NOMO-1 treated with dmso at 0.1 percent for 144 hours (cell line): ENCODE measurements at regions not wholly inside any gene's neighbourhood (a gene's known extent, or its start where the extent isn't known, plus 50 kb on each side); places are given as distances from the start of the nearest gene placed in this dataset.

Source experiments
- DNase-seq: peaks from one replicate; lab custom pipeline; 2025; ENCODE audit not compliant: unreplicated experiment; lab: John Stamatoyannopoulos, UW

GRCh38 chr12:59839514-59839913 lies 243.7 kb downstream of the SLC16A7 start:
- no peak for DNase-seq

GRCh38 chr12:59843260-59843843 lies 247.5 kb downstream of the SLC16A7 start:
- DNase-seq = no peak

DNA sequence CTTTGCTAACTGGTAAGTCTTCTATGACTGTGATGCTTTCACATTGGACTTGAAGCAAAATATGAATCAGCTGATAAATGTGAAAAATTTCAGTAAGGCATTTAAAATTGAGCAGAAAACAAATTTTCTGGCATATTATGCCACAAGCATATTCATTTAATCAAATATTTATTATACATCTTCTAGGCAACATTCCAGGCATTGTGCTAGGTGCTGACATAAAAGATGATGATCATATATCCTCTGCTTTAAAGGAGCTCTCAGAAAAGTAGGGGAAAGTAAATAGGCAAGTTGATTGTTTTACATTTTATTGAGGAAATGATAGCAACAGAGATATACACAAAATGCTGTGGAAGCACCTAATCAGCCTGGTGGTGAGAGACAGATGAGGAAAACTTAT lies 248.9 kb downstream of the SLC16A7 start:
- DNase-seq = no peak

DNA sequence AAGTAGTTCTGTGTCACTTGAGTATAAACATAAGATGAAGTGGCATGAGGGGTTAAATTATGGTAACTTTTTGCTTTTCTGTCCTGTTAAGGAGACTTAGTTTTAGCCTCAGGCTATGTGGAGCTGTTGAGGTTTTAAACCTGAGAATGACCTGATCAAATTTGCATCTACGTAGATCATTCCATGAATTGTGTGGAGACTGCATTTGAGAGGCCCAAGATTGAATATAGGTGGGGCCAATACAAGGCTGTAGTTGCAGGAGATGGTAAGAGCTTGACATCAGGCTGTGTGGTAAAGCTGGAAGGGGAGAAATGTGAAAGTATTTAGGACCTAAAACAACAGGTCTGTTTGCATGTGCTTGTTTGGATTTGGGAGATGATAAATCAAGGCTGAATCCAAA lies 249.5 kb downstream of the SLC16A7 start:
- no peak for DNase-seq

GRCh38 chr12:59847127-59847526 lies 251.3 kb downstream of the SLC16A7 start:
- DNase-seq = no peak

GRCh38 chr12:59850268-59850667 lies 254.4 kb downstream of the SLC16A7 start:
- DNase-seq = no peak

DNA sequence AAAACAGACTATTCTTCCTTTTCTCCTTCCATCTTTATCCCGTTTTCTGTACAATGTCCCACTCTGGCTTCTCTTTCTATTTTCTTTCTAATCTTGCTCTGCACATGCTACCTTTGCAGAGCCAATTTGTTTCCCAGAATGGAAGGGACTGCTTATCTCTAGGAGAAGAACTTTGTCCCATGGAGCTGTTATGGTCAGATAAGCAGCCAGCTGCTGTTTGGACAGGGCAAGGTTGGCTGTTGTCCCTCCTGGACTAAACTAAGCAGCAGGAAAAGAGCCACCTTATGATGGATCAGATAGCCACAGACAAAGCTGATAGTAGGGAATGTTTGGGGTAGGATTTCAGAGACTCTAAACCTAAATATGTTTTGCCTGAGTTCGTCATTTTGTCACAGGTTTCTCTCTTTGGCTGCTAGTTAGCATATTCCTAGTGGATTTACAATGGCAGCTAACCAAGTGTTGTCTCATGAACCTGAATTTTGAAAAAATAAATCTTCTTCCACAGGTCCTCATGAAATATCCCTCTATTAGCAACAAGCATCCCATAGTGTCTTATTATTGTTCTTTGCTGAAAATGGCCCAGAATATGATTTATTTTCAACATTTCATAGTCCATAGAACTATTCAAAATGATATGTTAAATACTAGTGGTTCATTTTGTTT lies 262.8 kb downstream of the SLC16A7 start:
- DNase-seq = no peak

DNA sequence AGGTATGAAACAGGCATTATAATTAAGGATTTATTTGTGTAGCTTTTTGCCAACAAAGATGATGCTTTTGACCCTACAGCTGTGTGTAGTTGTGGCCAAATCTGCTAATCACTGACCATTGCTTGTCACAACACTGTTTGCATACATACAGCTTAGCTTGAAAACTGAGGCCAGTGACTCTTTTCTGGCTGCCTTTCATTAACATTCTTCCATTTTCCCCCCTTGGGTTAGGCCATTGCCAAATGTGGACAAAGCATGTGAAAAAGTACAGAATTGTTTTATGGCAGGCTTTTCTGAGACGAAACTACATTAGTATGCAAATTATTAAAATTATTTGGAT lies 263.3 kb downstream of the SLC16A7 start:
- DNase-seq = no peak

GRCh38 chr12:59861635-59862034 lies 265.8 kb downstream of the SLC16A7 start:
- no peak for DNase-seq

DNA sequence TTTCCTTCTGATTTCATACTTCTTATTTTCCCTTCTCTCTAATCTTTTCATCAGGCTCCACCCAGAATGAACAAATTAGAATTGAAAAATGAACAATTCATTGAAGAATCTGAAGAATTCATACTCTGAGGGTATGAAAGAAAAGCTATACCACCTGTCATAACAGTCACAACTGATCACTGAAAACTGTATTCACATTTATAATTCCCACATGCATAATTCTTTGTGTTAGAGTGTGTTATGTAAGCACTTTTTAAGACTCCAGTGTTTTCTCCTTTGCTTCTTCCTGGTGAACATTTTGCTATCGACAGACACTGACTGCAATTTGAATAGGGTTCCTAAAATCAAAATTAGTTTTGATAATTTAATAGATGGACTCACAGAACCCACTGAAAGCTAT lies 271.2 kb downstream of the SLC16A7 start:
- DNase-seq = no peak

DNA sequence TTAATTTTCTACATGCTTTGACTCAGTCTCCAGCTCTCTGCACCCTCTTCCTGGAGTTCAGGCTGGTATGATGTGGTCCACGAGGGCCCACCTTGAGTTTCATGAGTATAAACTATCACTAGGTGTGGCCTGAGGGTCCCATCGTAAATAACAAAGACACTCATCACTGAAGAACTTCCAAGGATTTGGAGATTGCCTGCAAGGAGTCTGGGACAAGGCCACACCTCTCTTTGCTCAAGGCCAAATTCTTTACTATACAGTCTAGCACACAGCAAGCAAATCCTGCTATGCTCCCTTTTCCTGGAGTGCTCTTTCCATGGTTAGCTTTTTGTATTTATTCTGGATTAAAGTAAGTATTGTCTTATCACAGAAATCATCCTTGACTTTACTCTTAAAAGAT lies 271.9 kb downstream of the SLC16A7 start:
- no peak for DNase-seq

- no peak for DNase-seq
Observed at GRCh38 chr12:59871779-59872178, 275.9 kb downstream of the SLC16A7 start.

GRCh38 chr12:59873136-59873535 lies 277.3 kb downstream of the SLC16A7 start:
- DNase-seq = no peak

DNA sequence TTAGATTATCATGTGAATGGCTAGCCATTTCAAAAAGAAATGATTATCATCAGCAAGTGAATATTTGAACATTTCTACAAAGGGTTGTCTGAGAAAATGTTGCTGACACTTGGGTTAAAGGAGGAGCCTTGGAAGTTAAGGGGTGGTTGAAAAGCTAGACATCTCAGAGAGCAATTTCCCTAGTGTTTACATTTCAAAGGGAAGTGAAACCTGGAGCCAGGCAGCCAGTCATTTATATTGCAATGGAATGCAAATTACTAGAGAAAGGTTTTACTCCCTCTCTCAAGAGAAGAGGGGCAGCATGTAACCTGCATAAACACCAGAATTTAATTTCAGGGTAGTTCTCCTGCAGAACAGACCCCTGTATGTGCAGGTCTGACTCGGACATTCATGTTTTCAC lies 279.0 kb downstream of the SLC16A7 start:
- peak; percentile 32 for DNase-seq

- no peak for DNase-seq
Observed at GRCh38 chr12:59886131-59886733, 290.4 kb downstream of the SLC16A7 start.

- no peak for DNase-seq
Observed at GRCh38 chr12:59887178-59887577, 291.3 kb downstream of the SLC16A7 start.

DNA sequence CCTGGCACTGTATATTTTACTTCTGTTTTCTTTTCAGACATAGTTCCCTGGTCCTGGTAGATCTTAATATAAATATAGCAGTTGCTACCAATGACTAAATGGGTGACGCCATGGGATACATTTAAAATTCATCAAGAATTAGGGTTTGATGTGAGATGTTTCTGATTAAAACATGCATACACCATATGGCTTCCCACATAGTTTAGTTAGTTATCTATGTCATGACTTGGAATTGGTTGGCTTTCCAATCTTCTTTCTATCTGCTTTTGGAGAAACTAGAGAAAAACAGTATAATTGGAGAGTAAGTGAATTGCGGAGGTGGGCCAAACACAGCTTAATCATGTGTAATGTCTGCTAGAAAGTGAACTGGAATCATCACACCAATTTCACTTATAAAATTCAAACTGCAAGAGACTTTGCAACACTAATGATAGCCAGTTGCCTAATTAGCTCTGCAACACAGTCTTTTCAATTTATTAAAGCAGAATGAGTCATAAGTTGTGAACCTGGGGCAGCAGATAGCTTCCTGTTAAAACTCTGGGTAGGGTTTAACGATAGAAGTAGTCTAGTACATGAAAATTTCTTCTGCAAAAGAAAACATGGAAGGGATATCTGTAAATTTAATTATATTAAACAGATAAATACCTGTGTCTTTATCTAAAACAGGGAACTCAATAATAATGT lies 295.2 kb downstream of the SLC16A7 start:
- no peak for DNase-seq

- no peak for DNase-seq
Observed at GRCh38 chr12:59895166-59895775, 299.4 kb downstream of the SLC16A7 start.

GRCh38 chr12:59904874-59905521 lies 309.2 kb downstream of the SLC16A7 start:
- DNase-seq = no peak

- DNase-seq = no peak
Observed at GRCh38 chr12:59911516-59911915, 315.7 kb downstream of the SLC16A7 start.

DNA sequence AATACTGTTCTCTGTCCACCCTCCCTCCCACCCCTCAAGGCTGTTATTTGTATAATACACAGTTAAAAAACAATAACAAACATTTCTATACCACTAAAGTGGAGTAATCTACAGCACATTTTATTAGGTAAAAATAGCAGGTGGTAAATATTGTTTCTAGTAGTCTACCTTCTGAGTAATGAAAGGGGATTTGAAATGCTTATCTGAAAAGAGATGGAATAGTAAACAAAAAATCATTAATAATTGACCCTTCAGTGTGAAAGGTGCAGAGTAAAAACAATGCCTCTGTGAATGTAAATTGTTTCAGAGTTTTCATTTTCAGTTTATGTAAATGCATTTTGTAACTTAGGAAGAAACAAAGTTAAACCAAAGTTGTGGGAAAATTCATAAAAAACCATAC lies 321.2 kb downstream of the SLC16A7 start:
- DNase-seq = no peak
